ENCODE measurements at regions not wholly inside any gene's neighbourhood (a gene's known extent, or its start where the extent isn't known, plus 50 kb on each side); places are given as distances from the start of the nearest gene placed in this dataset.

DNA sequence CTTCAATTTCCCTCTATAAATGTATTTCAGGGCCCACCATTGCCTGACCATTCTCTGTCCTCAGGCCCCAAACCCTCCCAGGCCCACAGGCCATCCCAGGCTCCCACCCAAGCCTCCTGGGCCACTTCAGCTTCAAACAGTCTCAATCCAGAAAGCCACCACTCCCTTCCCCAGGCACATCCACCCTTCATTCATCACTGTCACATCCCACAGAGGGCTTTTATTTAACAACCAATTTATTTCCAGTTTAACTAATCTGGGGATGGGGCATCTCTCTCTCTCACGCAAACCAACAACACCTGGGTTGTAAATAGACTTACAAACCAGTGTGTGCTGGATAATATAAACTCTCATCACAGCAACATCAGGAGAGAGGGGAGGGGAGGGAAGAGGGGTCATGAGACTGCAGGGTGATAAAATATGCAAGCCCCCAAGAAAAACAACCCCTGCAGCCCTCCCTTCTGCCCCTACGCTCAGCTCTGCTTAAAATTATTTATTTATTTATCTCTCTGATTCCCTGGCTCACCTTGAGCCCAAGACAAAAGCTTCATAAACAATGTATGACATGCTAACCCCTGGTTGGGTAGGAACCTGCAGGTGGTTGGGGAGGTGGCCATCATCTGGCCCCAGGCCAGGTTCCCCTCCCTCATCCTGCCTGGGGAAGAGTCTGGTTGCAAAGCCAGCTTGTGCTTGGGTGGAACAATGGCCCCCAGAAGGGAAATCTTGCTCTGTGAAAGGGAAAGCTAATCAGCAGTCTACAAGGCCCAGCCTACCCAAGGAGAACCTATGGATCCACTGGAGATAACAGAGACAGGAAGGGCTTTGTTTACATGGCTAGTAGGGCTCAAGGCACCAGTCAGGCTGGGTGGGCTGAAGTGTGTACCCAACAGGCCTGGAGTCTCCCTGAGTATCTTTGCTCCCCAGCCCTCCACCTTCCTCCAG is 359.2 kb downstream of the BUD13 start (continued):
- TF ChIP-seq, protein P1, sequence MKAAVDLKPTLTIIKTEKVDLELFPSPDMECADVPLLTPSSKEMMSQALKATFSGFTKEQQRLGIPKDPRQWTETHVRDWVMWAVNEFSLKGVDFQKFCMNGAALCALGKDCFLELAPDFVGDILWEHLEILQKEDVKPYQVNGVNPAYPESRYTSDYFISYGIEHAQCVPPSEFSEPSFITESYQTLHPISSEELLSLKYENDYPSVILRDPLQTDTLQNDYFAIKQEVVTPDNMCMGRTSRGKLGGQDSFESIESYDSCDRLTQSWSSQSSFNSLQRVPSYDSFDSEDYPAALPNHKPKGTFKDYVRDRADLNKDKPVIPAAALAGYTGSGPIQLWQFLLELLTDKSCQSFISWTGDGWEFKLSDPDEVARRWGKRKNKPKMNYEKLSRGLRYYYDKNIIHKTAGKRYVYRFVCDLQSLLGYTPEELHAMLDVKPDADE (IDR thresholded peaks at IDR 0.05), result no peak
- TF ChIP-seq NANOG (IDR thresholded peaks at IDR 0.05; ENCODE audit: borderline replicate concordance), result no peak
- TF ChIP-seq CREB1 (CRISPR knock-in tag; IDR thresholded peaks at IDR 0.05; ENCODE audit: low read depth), result no peak
- TF ChIP-seq, protein P2, sequence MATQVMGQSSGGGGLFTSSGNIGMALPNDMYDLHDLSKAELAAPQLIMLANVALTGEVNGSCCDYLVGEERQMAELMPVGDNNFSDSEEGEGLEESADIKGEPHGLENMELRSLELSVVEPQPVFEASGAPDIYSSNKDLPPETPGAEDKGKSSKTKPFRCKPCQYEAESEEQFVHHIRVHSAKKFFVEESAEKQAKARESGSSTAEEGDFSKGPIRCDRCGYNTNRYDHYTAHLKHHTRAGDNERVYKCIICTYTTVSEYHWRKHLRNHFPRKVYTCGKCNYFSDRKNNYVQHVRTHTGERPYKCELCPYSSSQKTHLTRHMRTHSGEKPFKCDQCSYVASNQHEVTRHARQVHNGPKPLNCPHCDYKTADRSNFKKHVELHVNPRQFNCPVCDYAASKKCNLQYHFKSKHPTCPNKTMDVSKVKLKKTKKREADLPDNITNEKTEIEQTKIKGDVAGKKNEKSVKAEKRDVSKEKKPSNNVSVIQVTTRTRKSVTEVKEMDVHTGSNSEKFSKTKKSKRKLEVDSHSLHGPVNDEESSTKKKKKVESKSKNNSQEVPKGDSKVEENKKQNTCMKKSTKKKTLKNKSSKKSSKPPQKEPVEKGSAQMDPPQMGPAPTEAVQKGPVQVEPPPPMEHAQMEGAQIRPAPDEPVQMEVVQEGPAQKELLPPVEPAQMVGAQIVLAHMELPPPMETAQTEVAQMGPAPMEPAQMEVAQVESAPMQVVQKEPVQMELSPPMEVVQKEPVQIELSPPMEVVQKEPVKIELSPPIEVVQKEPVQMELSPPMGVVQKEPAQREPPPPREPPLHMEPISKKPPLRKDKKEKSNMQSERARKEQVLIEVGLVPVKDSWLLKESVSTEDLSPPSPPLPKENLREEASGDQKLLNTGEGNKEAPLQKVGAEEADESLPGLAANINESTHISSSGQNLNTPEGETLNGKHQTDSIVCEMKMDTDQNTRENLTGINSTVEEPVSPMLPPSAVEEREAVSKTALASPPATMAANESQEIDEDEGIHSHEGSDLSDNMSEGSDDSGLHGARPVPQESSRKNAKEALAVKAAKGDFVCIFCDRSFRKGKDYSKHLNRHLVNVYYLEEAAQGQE (IDR thresholded peaks at IDR 0.05; ENCODE audit: unreplicated experiment), result no peak
- no peak for TF ChIP-seq ZNF114 (CRISPR knock-in tag; IDR thresholded peaks at IDR 0.05)

DNA sequence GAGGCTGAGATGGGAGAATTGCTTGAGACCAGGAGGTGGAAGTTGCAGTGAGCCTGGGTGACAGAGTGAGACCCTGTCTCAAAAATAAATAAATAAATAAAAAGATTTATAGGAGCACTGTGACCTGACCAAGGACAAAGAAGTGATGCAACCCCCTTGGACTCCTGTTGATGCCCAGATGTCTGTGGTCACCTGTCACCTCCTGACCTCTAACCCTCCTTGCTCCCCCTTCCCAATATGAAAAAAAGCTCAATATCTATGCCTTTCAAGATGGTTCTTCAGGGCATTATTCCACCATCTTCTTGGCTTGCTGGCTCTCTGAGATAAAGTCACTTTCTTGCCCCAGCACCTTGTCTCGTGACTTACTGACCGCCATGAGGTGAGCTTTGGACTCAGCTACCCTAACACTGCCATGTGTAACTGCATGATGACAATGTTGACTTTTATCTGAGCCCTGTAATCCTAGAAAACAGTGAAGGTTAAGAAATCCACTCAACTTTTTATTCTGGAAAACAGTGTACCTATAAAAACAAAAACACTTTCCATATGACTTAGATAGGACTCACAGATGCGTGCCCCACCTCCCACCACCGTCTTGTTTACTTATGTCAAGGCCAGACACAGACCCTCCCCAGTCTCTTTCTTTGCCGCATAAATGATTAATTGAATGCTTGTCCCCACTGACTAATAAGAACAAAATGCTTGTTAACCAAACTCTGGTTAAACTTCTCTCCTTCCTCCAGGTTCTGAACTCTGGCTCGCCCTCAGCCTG is 360.5 kb downstream of the BUD13 start:
- Histone ChIP-seq H3F3A (replicated peaks; ENCODE audit: low read depth) (no peaks in the 10 kb centered on the region), H3K4me1 (ENCODE audit: insufficient read depth) (peaks cover 4% of the 10 kb centered on the region; the same call in 1 of the 2 replicates), H3K27me3 (ENCODE audit: insufficient read depth) (no peaks in the 10 kb centered on the region), H3K36me3 (ENCODE audit: insufficient read depth) (no peaks in the 10 kb centered on the region), H3K9me2 (ENCODE audit: insufficient read depth) (peaks cover 4% of the 10 kb centered on the region; the same call in 1 of the 2 replicates), H3K4me3 (no peak overlapping the region), H3K4me2 (no peak overlapping the region), H2AFZ (no peak overlapping the region), H3K79me2 (replicated peaks; ENCODE audit: insufficient read depth) (no peaks in the 10 kb centered on the region), H3K27ac (ENCODE audit: low read depth) (no peak overlapping the region), H4K20me1 (replicated peaks; ENCODE audit: insufficient read depth) (no peaks in the 10 kb centered on the region)
- Mint-ChIP-seq H3K4me3 (no peak overlapping the region), H3K27ac (peak overlapping the region; percentile 43; the same call in 1 of the 2 replicates), H3K27me3 (ENCODE audit: insufficient read depth, low read depth, poor library complexity) (peaks cover 2% of the 10 kb centered on the region), H3K9me3 (no peaks in the 10 kb centered on the region), H3K4me1 (peaks cover 32% of the 10 kb centered on the region), H3K36me3 (ENCODE audit: low read depth) (no peaks in the 10 kb centered on the region)
- ATAC-seq (no peak), DNase-seq (ENCODE audit: low spot score) (no peak)
- no peak for TF ChIP-seq ZNF114 (CRISPR knock-in tag; IDR thresholded peaks at IDR 0.05)
- TF ChIP-seq, protein P1 (IDR thresholded peaks at IDR 0.05), result no peak
- TF ChIP-seq, protein P3, sequence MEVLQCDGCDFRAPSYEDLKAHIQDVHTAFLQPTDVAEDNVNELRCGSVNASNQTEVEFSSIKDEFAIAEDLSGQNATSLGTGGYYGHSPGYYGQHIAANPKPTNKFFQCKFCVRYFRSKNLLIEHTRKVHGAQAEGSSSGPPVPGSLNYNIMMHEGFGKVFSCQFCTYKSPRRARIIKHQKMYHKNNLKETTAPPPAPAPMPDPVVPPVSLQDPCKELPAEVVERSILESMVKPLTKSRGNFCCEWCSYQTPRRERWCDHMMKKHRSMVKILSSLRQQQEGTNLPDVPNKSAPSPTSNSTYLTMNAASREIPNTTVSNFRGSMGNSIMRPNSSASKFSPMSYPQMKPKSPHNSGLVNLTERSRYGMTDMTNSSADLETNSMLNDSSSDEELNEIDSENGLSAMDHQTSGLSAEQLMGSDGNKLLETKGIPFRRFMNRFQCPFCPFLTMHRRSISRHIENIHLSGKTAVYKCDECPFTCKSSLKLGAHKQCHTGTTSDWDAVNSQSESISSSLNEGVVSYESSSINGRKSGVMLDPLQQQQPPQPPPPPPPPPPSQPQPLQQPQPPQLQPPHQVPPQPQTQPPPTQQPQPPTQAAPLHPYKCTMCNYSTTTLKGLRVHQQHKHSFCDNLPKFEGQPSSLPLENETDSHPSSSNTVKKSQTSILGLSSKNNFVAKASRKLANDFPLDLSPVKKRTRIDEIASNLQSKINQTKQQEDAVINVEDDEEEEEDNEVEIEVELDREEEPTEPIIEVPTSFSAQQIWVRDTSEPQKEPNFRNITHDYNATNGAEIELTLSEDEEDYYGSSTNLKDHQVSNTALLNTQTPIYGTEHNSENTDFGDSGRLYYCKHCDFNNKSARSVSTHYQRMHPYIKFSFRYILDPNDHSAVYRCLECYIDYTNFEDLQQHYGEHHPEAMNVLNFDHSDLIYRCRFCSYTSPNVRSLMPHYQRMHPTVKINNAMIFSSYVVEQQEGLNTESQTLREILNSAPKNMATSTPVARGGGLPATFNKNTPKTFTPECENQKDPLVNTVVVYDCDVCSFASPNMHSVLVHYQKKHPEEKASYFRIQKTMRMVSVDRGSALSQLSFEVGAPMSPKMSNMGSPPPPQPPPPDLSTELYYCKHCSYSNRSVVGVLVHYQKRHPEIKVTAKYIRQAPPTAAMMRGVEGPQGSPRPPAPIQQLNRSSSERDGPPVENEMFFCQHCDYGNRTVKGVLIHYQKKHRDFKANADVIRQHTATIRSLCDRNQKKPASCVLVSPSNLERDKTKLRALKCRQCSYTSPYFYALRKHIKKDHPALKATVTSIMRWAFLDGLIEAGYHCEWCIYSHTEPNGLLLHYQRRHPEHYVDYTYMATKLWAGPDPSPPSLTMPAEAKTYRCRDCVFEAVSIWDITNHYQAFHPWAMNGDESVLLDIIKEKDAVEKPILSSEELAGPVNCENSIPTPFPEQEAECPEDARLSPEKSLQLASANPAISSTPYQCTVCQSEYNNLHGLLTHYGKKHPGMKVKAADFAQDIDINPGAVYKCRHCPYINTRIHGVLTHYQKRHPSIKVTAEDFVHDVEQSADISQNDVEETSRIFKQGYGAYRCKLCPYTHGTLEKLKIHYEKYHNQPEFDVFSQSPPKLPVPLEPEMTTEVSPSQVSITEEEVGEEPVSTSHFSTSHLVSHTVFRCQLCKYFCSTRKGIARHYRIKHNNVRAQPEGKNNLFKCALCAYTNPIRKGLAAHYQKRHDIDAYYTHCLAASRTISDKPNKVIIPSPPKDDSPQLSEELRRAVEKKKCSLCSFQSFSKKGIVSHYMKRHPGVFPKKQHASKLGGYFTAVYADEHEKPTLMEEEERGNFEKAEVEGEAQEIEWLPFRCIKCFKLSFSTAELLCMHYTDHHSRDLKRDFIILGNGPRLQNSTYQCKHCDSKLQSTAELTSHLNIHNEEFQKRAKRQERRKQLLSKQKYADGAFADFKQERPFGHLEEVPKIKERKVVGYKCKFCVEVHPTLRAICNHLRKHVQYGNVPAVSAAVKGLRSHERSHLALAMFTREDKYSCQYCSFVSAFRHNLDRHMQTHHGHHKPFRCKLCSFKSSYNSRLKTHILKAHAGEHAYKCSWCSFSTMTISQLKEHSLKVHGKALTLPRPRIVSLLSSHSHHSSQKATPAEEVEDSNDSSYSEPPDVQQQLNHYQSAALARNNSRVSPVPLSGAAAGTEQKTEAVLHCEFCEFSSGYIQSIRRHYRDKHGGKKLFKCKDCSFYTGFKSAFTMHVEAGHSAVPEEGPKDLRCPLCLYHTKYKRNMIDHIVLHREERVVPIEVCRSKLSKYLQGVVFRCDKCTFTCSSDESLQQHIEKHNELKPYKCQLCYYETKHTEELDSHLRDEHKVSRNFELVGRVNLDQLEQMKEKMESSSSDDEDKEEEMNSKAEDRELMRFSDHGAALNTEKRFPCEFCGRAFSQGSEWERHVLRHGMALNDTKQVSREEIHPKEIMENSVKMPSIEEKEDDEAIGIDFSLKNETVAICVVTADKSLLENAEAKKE (CRISPR knock-in tag; IDR thresholded peaks at IDR 0.05), result no peak
- TF ChIP-seq, protein P4, sequence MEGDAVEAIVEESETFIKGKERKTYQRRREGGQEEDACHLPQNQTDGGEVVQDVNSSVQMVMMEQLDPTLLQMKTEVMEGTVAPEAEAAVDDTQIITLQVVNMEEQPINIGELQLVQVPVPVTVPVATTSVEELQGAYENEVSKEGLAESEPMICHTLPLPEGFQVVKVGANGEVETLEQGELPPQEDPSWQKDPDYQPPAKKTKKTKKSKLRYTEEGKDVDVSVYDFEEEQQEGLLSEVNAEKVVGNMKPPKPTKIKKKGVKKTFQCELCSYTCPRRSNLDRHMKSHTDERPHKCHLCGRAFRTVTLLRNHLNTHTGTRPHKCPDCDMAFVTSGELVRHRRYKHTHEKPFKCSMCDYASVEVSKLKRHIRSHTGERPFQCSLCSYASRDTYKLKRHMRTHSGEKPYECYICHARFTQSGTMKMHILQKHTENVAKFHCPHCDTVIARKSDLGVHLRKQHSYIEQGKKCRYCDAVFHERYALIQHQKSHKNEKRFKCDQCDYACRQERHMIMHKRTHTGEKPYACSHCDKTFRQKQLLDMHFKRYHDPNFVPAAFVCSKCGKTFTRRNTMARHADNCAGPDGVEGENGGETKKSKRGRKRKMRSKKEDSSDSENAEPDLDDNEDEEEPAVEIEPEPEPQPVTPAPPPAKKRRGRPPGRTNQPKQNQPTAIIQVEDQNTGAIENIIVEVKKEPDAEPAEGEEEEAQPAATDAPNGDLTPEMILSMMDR (conservative IDR thresholded peaks at IDR 0.05; ENCODE audit: low read depth in 2 of 2), result no peak
